ENCODE measurements at regions not wholly inside any gene's neighbourhood (a gene's known extent, or its start where the extent isn't known, plus 50 kb on each side); places are given as distances from the start of the nearest gene placed in this dataset.
"Not testable (repeated sequence)": the region's sequence is repeated elsewhere in the genome, so short reads cannot be mapped to it uniquely, and the experiment has no call there.

DNA sequence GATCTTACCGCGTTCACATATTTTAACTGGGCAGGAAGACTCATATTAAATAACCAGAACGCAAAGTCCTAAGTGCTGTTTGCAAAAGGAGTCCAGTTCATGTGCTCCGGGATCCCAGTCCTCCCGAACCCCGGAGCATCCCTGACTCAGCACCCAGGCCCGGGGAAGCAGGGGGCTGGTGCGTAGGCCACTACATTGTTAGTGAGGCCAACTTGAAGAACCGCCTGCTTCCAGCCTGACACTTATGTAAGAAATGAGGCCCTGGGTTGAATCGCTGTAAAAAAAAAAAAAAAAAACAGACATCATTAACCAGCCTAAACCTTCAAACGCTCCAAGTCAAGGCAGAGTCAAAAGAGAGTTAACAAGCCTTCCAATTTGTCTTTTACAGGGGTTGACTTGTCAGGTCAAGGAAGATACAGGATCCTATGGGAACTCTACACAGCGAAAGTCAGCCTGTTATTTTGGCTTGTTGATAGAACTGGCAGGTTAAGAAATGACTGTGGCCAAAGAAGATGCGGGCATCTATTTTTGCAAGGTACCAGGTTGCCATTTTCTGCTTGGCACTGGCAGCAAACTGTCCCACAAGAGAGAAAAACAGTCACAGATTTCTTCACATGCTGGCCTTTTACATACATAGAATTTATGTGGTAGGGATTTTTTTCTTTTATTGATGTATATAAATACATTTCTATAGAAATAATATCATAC lies 93.3 kb downstream of the ACTL7B start:
- no peak for DNase-seq

DNA sequence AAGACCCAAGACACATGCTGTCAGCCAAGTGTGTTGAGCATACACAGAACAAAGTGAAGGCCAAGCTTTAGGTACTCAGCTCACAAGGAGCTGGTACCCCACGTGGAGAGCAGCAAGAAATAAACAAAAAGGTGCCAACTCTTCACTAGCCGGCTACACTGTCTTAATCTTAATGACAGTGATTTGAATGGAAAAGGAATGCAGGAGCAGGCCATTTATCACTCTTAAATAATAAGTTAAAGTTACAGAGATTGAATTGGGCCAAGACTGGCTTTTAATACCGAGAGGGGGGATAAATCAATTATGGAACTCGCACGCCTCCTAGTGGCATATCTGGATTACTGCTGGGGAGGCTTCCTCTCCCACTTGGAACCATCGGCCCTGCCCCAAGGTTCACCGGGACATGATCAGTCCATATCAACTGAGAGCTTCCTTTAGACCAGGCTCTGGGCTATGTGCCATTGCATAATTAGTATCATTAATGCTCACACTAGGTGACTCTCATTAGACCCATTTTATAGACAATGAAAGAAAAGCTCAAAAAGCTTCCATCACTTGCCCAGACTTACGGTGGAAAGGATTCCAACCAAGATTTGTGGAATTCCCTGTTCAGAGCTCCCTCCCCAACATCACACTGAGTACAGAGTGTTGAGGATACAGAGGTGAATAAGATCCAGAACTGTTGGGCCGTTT lies 94.0 kb downstream of the ACTL7B start:
- peak; percentile 68 for DNase-seq

DNA sequence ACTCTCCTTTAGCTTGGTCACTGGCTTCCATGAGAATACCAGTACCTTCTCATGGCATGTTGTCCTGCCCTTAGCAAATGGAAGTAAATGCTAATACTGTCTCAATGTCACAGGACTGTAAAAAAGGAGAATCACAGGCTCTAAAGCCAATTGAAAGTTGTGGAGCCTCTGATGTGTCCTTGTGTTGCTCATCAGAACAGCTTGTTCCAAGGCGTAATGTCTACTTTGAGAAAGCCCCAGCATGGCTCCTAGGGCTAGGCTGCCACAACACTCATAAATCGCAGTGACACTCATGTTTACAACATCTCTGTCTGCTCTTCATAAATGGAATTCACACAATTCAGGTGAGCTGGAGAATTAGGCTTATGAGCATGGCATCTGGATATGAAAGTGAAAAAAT lies 94.9 kb downstream of the ACTL7B start:
- no peak for DNase-seq

DNA sequence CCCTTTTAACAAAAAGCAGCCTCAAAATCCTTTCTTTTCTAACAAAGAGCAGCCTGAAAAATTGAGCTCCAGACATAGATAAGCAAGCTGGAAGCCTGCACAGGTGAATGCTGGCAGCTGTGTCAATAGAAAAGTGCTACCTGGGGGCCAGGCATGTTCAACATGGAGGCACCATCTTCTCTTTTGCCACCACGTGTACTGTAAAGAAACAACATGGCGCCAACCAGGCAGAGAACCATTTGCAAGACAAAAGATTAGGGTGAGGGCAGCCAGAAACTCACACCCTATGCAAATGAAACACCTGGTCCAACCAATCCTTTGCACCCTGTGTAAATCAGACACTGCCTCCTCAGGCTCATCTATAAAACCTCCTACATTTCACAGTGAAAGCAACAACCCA lies 96.0 kb downstream of the ACTL7B start:
- DNase-seq = peak; percentile 44

DNA sequence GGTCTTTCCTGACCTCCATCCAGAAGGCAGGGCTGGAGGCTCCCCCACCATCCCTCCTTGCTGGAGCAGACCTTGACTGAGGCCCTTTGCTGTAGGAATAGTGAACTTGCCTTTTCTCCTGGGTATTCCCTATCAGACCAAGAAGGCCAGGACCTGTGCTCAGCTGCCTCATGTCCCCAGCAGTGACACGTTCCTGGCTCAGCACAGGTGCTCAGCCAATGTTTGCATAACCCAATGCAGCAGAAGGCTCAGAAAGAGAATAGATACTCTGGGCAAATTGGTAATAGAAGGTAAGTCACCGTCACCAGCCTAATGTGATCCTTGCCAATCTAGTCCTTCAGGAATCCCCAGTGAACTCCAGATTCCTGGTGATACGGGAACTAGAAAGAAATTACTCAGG lies 96.4 kb downstream of the ACTL7B start:
- DNase-seq = peak; percentile 43

DNA sequence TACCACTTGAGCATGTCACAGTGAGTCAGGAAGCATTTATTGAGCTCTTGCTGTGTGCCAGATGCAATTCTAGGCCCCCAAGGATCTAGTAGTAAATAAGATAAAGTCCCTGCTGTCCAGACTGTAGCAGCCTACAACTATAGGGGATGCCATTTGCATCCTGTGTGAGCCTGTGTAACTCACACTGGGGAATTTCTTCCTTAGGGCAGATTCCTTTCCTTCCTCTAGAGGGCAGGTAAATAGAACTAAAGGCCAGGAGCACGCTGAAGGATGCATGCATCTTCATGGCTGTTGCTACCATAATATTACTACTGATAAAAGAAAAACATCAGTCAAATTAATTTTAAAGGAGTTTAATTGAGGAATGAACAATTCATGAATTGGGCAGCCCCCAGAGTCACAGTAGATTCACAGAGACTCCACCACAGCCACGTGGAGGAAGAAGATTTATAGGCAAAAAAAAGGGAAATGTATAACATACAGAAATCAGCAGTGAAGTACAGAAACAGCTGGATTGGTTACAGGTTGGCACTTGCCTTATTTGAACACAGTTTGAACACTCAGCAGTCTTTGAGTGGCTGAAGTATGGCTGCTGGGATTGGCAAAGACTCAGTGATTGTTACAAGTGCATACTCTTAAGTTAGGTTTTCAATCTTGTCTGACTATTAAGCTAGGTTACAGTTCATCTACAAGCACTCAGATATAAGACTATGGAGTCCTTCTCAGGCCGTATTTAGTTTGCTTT lies 98.9 kb downstream of the ACTL7B start:
- peak; percentile 4 for DNase-seq

DNA sequence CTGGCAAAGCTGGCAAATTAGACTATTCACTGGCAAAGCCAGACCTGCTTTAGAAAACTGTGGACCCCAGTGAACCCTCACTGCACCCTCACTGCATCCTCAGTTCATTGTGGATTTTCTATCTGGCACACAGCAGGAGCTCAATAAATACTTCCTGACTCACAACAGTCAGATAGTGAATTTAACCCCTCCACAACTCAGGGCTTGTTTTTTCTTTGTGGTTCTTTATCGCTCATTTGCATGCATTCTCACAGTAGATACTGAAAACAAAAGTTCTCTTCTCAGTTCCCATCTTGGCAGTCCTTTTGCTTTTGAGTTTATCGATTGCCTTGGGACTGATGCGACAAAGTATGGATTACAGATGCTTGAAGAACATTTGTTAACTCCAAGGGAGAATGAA lies 99.8 kb downstream of the ACTL7B start:
- DNase-seq = no peak

DNA sequence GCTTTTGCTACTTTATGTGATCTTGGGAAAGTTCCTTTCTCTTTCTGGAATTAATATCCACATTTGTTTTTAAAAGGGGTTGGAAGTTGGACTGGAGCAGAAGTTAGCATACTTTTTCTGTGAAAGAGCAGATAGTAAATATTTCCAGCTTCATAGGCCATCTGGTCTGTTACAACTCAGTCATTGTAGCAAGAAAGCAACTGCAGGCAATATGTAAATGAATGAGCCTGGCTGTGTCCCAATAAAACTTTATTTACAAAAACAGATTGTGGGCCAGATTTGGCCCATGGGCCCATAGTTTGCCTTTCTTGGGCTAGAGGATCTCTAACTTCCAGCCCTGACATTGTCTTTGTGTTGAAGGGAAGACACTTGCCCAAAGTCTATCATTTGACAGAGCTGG lies 104.4 kb downstream of the ACTL7B start:
- DNase-seq = no peak

DNA sequence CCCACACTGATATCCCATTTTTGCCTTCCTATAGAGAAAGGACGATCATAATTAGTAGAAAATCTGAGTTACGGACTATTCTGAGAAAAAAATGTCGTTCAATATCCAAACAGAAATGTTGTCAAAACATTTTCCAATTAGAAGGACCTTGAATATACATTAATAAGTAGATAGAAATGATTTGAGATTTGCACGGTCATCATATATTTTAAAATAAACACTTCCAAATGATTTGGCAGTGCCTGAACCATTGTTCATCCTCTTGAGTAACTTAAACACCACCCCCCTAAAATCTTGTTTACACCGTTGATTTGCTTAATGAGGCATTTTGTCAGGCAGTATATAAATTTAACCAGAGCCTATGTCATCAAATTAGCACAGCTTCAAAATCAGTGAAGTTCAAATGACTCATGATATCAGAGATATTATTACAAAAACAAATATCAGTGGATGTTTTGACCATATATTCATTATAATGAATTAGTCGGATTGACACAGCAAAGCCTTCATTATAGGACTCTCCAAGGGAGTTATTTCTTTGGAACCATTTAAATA lies 105.0 kb downstream of the ACTL7B start:
- no peak for DNase-seq

DNA sequence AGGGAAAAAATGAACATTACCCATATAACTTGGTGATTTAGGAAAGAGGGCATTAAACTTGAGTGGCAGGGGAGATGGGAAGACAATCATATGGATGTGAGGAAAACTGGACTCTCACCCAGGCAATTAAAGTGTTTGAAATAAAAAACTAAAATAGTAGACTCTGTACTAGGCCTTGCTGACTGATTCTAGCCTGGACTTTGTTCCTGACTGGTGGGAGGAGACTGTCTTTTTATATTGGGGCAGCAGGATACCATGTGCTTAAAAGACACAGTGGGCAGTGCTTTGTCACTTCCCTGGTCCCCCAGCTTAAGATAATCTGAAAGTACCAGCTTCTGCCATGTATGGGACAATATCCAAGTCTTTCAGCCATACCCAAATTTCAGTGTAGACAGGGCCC lies 107.0 kb downstream of the ACTL7B start:
- DNase-seq = no peak

DNA sequence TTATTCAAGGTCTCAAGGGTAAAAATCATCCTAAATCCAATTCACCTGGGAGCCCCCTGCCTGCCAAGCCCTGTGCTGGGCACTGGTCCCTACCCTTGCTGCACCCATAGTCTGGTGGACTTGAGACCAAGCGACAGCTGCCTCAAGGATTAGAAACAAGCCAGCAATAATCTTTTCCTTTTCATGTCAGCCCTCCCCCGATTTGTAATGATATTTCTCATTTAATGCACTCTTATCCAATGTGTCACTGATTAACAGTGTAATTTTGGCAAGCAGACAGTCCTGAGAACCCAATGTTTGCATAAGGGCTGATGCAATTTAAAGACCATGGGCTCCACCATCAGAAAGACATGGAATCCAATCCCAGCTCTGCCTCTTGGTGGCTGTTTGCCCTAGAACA lies 108.9 kb downstream of the ACTL7B start:
- no peak for DNase-seq

DNA sequence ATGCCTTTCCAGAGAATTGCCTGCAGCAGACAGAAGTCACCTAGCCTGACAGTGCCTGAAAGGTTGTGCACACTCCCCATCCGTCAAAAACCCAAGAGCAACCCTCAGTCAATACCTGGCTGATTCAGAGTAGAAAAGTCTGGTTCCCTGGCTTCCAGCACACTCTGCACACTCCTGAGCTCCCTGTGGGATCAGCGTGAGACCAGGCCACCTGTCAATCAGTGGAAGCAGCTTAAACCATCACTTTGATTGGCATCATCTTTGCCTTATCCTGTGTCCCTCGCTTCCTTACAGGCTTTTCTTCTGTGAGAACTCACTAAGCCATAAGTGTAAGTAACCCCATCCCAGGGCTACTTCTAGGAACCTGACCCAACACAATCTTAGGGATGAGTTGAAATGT lies 109.8 kb downstream of the ACTL7B start:
- no peak for DNase-seq

DNA sequence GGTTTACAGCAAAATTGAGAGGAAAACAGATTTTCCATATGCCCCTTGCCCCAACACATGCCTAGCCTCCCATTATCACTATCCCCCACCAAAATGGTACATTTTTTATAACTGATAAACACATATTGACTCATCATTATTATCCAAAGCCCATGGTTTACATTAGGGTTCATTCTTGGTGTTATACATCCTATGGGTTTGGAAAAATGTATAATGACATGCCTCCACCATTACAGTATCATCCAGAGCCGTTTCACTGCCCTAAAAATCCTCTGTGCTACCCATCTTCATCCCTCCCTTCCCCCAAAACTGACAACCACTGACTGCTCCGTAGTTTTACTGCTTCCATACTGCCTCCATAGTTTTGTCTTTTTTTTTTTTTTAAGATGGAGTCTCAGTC lies 111.1 kb downstream of the ACTL7B start:
- no peak for DNase-seq

DNA sequence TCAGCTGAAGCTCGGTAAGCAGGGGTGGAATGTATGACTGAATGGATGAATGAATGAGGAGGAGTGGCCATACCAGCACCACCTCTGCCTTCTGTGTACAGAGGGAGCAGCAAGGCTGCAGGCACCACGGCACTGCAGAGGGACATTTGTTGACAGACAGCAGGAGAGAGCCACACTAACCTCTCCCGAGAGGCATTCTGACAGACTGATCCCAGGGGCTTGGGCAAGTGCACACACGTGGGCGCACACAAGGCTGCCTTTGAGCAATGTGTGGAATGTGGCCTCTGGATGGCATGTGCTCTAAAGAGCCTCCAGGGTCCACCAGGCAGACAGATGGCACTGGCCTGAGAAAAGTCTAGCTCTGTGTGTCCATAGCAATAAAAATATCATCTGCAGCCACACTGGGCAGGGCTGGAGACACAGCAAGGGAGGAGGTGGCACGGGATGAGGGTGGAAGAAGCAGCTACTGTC lies 111.8 kb downstream of the ACTL7B start:
- no peak for DNase-seq

DNA sequence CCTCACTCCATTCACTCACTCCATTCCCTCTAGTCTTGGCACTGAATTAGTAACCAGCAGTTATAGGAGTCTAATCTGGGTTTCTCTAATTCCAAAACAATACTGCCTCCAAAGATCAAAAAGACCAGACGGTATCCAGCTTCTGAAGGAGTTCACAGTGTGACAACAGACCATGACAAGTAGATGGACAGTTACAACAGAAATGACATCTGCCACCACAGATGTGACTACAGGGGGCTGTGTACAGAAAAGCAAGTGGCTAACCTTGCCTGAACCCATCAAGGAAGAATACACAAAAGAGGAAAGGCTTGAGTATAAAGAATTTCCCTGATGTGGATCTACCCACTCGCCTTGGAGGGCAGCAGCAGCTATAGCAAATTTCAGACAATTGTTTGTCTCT lies 112.4 kb downstream of the ACTL7B start:
- no peak for DNase-seq

DNA sequence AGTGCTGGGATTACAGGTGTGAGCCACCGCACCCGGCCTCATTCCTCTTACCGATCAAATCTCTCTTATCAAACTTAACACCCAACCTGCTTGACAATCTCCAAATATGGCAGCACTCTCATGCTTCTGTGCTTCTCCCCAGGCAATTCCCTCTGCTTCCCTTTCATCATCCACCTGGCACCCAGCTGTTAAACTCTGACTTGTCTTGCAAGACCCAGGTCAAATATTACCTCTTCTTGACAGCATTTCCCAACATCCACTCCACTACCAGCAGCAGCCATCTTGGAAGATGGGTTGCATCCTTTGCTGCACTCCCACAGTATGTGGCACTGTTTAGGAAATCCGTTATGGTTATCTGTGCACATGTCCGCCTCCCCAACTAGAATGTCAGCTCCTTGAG lies 113.6 kb downstream of the ACTL7B start:
- DNase-seq = no peak

DNA sequence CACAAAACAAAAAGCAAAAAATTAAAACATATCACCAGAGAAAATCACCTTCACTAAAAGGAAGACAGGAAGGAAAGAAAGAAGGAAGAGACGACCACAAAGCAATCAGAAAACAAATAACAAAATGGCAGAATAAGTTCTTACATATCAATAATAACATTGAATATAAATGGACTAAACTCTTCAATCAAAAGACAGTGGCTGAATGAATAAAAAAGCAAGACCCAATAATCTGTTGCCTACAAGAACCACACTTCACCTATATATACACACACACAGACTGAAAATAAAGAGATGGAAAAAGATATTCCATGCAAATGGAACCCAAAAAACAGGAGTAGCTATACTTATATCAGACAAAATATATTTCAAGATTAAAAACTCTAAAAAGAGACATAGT lies 124.5 kb downstream of the ACTL7B start:
- not testable (repeated sequence) for DNase-seq

DNA sequence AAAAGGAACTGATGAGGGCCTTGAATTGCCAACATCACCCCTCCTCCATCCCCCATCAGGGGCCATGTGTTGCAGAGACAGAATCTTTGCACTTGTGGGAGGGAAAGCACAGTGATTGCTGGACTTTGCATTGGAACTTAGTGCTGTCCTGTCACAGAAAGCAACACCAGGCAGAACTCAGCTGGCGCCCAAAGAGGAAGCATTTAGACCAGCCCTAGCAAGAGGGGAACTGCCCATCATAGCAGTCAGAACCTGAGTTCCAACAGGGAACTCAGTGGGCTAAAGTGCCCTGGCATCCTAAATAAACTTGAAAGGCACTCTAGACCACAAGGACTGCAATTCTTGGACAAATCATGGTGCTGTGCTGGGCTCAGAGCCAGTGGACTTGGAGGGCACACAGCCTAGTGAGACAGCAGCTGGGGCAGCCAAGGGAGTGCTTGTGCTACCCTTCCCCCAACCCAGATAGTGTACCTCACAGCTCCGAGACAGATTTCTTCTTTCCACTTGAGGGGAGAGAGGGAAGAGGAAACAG lies 128.1 kb downstream of the ACTL7B start:
- no peak for DNase-seq

DNA sequence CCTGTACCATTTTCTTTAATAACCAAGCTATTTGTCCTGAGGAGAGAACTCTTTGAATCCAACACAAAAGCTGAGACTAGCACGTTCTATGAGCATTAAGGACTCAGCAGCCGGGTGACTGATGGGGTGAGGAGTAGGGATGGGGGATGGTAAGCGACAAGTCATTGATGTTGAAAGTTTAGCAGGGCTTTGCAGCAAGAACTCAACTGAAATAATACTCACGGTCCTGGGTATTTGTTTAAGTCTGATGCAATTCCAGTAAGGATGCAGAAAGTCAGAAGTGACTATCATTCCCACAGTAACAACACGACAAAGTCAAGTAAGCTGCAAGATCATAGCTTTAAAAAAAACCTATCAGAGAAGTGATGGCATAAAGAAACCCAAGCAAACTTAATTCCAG lies 131.1 kb downstream of the ACTL7B start:
- DNase-seq = no peak

DNA sequence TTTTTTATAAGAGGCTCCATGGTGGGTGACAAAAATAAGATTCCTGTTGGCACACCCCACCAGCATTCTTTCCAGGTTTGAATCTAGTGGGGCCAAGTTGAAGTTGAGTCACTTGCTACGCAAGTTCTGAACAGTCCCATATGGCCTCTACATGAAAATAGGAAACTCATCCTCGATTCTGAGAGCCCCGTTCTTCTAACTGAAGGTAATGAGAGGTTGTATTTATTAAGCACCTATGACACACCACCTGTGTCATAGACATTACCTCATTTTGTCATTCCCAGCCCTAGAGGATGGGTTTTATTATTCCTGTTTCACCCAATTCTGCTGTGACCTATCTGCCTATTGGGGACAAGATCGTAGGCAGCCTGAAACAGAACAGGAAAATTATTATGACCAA lies 131.7 kb downstream of the ACTL7B start:
- DNase-seq = no peak

DNA sequence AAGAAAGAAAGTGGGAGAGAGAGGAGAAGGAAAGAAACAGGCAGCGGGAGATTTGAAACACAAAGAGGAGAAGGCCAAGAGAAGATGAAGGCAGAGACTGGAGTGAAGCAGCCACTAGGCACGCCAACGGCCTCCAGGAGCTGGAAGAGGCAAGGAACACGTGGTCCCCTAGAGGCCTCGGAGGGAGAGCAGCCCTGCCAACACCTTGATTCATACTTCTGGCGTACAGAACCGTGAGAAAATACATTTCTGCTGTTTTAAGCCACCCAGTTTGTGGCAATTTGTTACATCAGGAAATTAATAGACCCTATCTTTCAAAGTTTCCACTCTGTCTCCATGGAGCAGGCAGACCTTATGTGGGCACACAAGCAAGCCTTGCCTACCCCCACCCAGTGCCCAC lies 133.4 kb downstream of the ACTL7B start:
- DNase-seq = no peak

DNA sequence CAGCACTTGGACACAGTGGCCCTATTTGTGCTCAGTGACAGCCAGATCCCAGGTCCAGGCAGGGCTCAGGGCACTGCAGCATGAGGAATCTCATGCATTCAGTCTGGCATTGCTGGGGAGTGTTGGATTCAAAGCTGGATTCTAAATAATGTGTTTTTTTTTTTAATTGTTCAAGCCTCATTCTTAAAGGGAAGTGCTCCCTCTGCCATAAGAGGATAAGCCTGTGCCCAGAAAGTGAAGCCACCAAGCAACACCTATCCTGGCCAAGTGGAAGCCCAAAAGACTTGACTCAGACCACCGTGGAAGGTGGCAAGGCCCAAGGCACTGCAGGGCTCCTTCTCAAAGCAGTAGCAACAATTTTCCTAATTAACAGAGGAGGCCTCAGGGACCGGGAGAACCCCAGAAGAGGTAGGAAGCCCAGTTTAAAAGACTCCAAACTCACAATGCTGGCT lies 135.6 kb downstream of the ACTL7B start:
- no peak for DNase-seq

DNA sequence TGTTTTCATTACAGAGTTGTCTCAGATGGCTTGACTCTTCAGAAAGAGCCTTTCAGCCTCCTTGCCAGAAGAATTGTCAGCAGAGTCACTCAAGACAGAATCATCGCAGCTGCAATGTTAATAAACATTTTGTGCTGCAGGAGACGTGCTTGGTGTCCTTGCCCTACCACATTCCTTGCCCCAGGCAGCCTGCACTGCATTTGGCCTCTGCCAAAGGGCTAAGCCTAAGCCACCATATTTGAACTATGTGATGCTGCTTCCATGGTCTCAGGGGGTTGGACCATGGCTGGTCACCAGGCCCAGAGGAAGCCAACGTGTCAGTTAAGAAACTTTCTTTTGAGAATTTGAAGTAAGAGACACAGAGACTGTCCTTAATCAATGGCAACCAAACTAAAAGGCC lies 145.4 kb downstream of the ACTL7B start:
- no peak for DNase-seq
